Lower lobe of right lung (tissue), 2 donors: ENCODE measurements at regions not wholly inside any gene's neighbourhood (a gene's known extent, or its start where the extent isn't known, plus 50 kb on each side); places are given as distances from the start of the nearest gene placed in this dataset.

ENCODE experiments used
- ATAC-seq, 2 donors: fragments of 200-7000 bp; cut with Tn5 transposase; one replicate each; pipeline ENCODE4 v1.9.1; 2020 to 2022; ENCODE audit warnings: mild to moderate bottlenecking in 2 of 2, moderate library complexity in 2 of 2
- DNase-seq: peaks from one replicate; pipeline ENCODE4 v3.0.0-alpha.2; 2020
- H3K27ac ChIP-seq: fragments of 200-600 bp; one replicate; pipeline ENCODE4 v1.8.0; 2022
- H3K27me3 ChIP-seq: fragments of 200-600 bp; one replicate; pipeline ENCODE4 v1.8.0; 2022; ENCODE audit warnings: low read depth
- H3K36me3 ChIP-seq: fragments of 200-600 bp; one replicate; pipeline ENCODE4 v1.8.0; 2022; ENCODE audit warnings: mild to moderate bottlenecking
- H3K4me1 ChIP-seq: fragments of 200-600 bp; one replicate; pipeline ENCODE4 v1.8.0; 2022
- H3K4me3 ChIP-seq: fragments of 200-600 bp; one replicate; pipeline ENCODE4 v1.8.0; 2022; ENCODE audit warnings: mild to moderate bottlenecking
- H3K9me3 ChIP-seq: fragments of 200-600 bp; one replicate; pipeline ENCODE4 v1.8.0; 2022
- CTCF ChIP-seq: fragments of 200-600 bp; IDR thresholded peaks from one replicate; pipeline ENCODE4 v1.8.0; 2022; ENCODE audit warnings: antibody characterized with exemption, mild to moderate bottlenecking
- intact Hi-C: fragments of 100-400 bp; cut with DNase I; formaldehyde crosslinking; loops from one replicate; pipeline ENCODE4 v1.11.0; 2022
- donor health status: DM: no; HTN: yes; CAD: no; lungs with severe emphysema.

DNA sequence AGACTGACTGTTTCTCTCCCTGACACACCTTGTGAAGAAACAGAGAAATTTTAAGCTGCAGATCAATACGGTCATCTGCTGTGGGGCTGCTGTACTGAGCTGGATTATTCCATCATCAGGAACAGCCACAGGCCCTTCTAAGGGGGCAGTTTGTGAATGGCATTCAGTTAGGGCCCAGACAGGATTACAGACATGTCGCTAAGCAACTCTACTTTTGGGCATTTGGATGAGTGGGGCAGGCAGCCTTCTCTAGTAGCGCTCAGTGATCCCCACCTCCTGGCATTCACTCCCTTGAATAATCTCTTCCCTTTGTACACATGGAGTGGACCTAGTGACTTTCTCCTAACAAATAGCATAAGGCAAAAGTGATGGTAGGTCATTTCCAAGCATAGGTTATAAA, 144.4 kb upstream of the RARB start:
- no peak for TF ChIP-seq CTCF
- Histone ChIP-seq H3K36me3 (no peaks in the 10 kb centered on the region), H3K27ac (no peak overlapping the region), H3K4me3 (no peak overlapping the region), H3K27me3 (no peaks in the 10 kb centered on the region), H3K9me3 (no peaks in the 10 kb centered on the region), H3K4me1 (no peaks in the 10 kb centered on the region)
- ATAC-seq (no peak), DNase-seq (no peak)
- intact Hi-C loops = no loop called here

- Histone ChIP-seq H3K27me3 (no peaks in the 10 kb centered on the region), H3K9me3 (no peaks in the 10 kb centered on the region), H3K4me3 (no peak overlapping the region), H3K4me1 (no peaks in the 10 kb centered on the region), H3K27ac (no peak overlapping the region), H3K36me3 (no peaks in the 10 kb centered on the region)
- ATAC-seq = no peak
- no peak for TF ChIP-seq CTCF
- intact Hi-C loops = no loop called here
- no peak for DNase-seq
Measured at GRCh38 chr3:25284249-25284648, 143.8 kb upstream of the RARB start.

DNA sequence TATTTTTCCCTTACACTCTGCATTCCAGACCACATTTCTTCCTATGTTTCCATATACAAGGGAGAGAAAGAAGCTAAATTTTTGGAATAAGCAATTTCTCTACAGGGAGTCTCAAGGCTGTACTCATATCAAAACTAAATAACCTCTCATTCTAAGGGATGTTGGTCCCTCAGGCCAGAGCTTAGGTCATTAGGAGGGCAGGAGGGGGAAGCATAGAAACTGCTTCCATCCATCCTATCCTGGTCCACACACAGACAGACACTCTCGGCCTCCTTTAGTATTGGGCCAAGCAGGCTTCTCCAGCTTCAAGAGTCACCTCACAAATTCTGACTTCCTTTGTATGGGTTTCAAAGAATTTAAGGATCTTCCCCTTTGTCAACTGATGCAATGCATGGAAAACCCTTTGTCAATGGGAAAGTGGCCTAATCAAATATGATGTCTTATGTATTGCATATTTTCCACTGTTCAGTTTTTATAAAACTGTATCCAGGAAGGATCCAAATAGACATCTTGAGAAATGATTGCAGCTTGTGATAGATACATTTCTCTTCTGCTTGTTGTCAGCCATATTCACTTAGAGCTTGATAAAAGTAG, 140.7 kb upstream of the RARB start:
- H3K27ac ChIP-seq = no peak overlapping the region
- intact Hi-C loops = no loop called here
- H3K4me3 ChIP-seq = no peak overlapping the region
- no peak for ATAC-seq
- no peaks in the 10 kb centered on the region for H3K36me3 ChIP-seq
- no peak for DNase-seq
- no peak for TF ChIP-seq CTCF
- H3K4me1 ChIP-seq = no peaks in the 10 kb centered on the region
- no peaks in the 10 kb centered on the region for H3K9me3 ChIP-seq
- H3K27me3 ChIP-seq = no peaks in the 10 kb centered on the region

GRCh38 chr3:25288413-25288812, 139.7 kb upstream of the RARB start:
- TF ChIP-seq CTCF = no peak
- no peak overlapping the region for H3K4me3 ChIP-seq
- H3K4me1 ChIP-seq = no peaks in the 10 kb centered on the region
- H3K27me3 ChIP-seq = no peaks in the 10 kb centered on the region
- ATAC-seq (no peak), DNase-seq (no peak)
- H3K27ac ChIP-seq = no peak overlapping the region
- H3K36me3 ChIP-seq = no peaks in the 10 kb centered on the region
- H3K9me3 ChIP-seq = no peaks in the 10 kb centered on the region
- intact Hi-C loops = no loop called here

GRCh38 chr3:25289156-25289555, 138.9 kb upstream of the RARB start:
- no peak for DNase-seq
- intact Hi-C loops = no loop called here
- no peak for ATAC-seq
- Histone ChIP-seq H3K27ac (no peak overlapping the region), H3K27me3 (no peaks in the 10 kb centered on the region), H3K9me3 (no peaks in the 10 kb centered on the region), H3K4me3 (no peak overlapping the region), H3K36me3 (no peaks in the 10 kb centered on the region), H3K4me1 (no peaks in the 10 kb centered on the region)
- TF ChIP-seq CTCF = no peak

DNA sequence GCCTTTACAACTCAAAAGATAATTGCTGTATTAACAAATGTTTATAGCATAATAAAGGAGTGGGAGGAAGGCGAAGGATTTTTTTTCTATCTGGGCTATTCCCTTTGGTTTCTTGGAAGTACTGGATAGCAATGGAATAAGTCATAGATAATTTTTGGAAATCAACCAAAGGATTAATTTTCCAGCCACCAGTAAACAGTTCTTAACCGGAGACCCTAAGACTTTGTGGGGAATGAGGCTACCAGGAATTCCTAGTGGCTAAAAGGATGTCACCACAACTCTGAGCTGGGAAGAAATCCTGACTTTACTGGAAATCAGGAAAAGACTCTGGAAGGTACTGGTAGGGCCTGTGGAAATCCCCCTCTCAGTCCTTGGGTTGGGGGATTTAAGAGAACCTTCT, 138.4 kb upstream of the RARB start:
- Histone ChIP-seq H3K9me3 (no peaks in the 10 kb centered on the region), H3K27me3 (no peaks in the 10 kb centered on the region), H3K36me3 (no peaks in the 10 kb centered on the region), H3K27ac (no peak overlapping the region), H3K4me1 (no peaks in the 10 kb centered on the region), H3K4me3 (no peak overlapping the region)
- ATAC-seq = no peak
- DNase-seq = no peak
- TF ChIP-seq CTCF = no peak
- intact Hi-C loops = no loop called here
